Mesothelial cell of epicardium (in vitro differentiated cells): ENCODE measurements at regions not wholly inside any gene's neighbourhood (a gene's known extent, or its start where the extent isn't known, plus 50 kb on each side); places are given as distances from the start of the nearest gene placed in this dataset.

Source experiments
- DNase-seq, 2 experiments: peaks; one replicate each; pipeline ENCODE4 v3.0.0; 2021; ENCODE audit warnings: low spot score in 2 of 2; ENCODE audit not compliant: unreplicated experiment in 2 of 2
- H3K27ac Mint-ChIP-seq: 2 replicates; pipeline ENCODE4 v1.8.0; 2021; ENCODE audit warnings: mixed read lengths
- H3K27me3 Mint-ChIP-seq: 2 replicates; pipeline ENCODE4 v1.8.0; 2021; ENCODE audit warnings: low read depth, mixed read lengths
- H3K36me3 Mint-ChIP-seq: 2 replicates; pipeline ENCODE4 v1.8.0; 2021; ENCODE audit warnings: mixed read lengths
- H3K4me1 Mint-ChIP-seq: 2 replicates; pipeline ENCODE4 v1.8.0; 2021; ENCODE audit warnings: mixed read lengths
- H3K4me3 Mint-ChIP-seq: 2 replicates; pipeline ENCODE4 v1.8.0; 2021; ENCODE audit warnings: mild to moderate bottlenecking, moderate library complexity, mixed read lengths
- H3K9me3 Mint-ChIP-seq: 2 replicates; pipeline ENCODE4 v1.8.0; 2021; ENCODE audit warnings: mixed read lengths
- TF ChIP-seq, protein P1 (sequence below): fragments of 200-600 bp; sonication (generic); IDR thresholded peaks from one replicate; pipeline ENCODE4 v1.5.0; 2021; ENCODE audit warnings: antibody characterized with exemption; ENCODE audit not compliant: unreplicated experiment

DNA sequence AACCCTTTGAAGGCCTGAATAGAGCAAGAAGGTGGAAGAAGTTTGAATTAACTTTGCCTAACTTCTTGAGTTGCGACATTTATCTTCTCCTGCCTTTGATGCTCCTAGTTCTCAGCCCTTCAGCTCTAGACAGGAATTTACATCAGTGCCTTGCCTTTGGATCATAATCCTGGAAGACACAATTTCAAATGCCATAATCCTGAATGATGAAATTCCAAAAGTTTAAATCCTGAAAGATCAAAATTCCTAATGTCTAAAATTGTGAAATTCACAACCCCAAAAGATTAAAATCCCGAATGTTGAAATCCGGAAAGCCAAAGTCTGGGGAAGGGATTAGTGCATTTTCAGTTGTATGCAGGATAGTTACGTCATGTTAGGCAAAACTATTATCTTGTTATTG, 166.6 kb upstream of the PDZRN3 start:
- Mint-ChIP-seq H3K27ac (no peak overlapping the region), H3K9me3 (no peaks in the 10 kb centered on the region), H3K4me3 (no peak overlapping the region), H3K4me1 (peaks cover 19% of the 10 kb centered on the region), H3K36me3 (no peaks in the 10 kb centered on the region), H3K27me3 (no peaks in the 10 kb centered on the region)
- TF ChIP-seq, protein P1, sequence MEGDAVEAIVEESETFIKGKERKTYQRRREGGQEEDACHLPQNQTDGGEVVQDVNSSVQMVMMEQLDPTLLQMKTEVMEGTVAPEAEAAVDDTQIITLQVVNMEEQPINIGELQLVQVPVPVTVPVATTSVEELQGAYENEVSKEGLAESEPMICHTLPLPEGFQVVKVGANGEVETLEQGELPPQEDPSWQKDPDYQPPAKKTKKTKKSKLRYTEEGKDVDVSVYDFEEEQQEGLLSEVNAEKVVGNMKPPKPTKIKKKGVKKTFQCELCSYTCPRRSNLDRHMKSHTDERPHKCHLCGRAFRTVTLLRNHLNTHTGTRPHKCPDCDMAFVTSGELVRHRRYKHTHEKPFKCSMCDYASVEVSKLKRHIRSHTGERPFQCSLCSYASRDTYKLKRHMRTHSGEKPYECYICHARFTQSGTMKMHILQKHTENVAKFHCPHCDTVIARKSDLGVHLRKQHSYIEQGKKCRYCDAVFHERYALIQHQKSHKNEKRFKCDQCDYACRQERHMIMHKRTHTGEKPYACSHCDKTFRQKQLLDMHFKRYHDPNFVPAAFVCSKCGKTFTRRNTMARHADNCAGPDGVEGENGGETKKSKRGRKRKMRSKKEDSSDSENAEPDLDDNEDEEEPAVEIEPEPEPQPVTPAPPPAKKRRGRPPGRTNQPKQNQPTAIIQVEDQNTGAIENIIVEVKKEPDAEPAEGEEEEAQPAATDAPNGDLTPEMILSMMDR = no peak
- DNase-seq = no peak

DNA sequence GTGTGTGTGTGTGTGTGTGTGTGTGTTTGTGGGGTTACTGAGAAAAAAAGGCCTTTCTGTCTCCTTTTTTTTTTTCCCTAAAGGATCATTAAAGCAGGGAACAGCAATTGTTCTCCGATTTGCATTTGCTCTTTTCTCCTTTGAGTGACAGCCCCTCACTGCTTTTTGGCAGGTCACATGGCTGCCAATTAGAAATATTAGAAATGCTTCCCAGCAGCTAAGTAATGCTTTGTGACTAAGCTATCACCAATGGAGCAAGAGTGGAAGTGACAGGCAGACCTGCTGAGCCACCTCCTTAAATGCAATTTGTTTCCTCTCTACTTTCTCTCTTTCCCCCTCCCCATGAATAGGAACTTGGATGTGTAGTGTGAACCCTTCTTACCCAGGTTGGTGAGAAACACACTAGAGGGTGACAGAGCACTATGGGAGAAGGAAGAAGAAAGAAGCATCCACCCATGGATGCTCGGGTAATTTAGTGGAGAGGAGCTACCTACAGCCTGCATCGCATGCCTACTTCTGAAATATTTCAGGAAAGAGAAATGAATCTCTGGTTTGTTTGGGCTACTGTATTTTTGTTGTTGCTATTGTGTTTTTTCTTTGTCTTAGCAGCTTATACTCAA, 165.2 kb upstream of the PDZRN3 start:
- H3K27me3 Mint-ChIP-seq = no peaks in the 10 kb centered on the region
- H3K9me3 Mint-ChIP-seq = no peaks in the 10 kb centered on the region
- H3K36me3 Mint-ChIP-seq = no peaks in the 10 kb centered on the region
- TF ChIP-seq, protein P1 = no peak
- DNase-seq = no peak
- no peak overlapping the region for H3K4me3 Mint-ChIP-seq
- H3K4me1 Mint-ChIP-seq = peaks cover 20% of the 10 kb centered on the region
- H3K27ac Mint-ChIP-seq = no peak overlapping the region

DNA sequence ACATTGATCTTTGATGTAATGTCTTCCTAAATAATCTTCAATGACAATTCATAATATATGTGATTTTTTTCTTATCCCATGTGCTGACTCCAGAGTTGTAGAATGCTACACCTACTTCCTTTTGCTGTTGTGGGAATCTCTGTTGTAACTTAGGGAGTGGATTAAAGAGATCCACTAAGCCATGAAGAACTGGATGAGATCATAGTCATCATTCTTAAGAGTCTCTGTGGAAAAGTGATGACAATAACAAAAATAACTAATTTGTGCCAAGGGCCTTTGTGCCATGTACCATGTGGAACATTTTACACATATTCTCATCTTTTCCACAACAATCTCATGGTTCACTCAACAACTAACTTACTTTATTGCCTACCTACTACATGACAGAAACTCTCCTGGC, 162.9 kb upstream of the PDZRN3 start:
- Mint-ChIP-seq H3K9me3 (no peaks in the 10 kb centered on the region), H3K4me1 (peaks cover 19% of the 10 kb centered on the region), H3K27ac (no peak overlapping the region), H3K4me3 (no peak overlapping the region), H3K36me3 (no peaks in the 10 kb centered on the region), H3K27me3 (no peaks in the 10 kb centered on the region)
- no peak for DNase-seq
- TF ChIP-seq, protein P1 = no peak

DNA sequence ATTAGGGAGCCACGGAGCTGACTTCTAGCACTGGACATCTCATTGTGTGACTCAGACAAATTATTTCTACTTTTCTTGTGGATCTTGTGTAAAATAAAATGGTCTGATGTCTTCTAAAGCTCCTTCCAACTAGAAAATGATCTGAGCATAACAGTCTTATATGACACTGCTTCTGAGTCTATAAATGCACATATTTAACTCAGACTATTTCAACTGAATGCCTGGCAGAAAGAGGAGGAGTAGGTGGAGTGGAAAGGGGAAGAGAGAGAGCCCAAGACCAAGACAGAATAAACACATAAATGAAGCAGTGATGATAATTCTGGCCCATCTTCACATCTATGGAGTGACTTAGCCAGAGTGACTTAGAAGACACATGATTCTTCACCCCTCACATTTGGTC, 162.3 kb upstream of the PDZRN3 start:
- Mint-ChIP-seq H3K9me3 (no peaks in the 10 kb centered on the region), H3K36me3 (no peaks in the 10 kb centered on the region), H3K4me3 (no peak overlapping the region), H3K27ac (no peak overlapping the region), H3K4me1 (peaks cover 19% of the 10 kb centered on the region), H3K27me3 (no peaks in the 10 kb centered on the region)
- no peak for DNase-seq
- TF ChIP-seq, protein P1 = no peak

DNA sequence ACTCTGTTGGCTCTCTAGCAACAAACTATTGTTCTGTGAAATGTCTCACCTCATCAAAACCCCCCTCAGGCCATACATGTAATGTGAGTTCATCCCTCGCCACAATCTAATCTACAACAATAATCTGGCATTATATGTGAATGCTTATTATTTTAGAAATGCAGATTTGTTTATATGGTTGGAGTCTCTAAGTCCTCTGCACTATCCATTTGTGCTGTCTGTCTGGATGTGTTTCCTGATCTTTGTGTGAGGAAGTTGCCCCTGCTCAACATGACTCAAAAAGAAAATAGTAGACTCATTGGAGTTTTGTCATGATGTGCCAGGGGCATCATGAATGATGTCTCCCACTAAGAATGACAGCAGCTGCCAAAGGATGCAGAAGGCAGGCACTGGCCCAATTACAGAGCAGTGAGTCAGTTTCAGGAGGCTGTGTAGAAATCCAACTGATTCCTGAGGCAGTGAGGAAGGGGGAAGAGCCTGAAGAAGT, 161.6 kb upstream of the PDZRN3 start:
- H3K4me1 Mint-ChIP-seq = peaks cover 18% of the 10 kb centered on the region
- H3K36me3 Mint-ChIP-seq = no peaks in the 10 kb centered on the region
- no peak for DNase-seq
- H3K4me3 Mint-ChIP-seq = no peak overlapping the region
- no peaks in the 10 kb centered on the region for H3K27me3 Mint-ChIP-seq
- H3K27ac Mint-ChIP-seq = no peak overlapping the region
- H3K9me3 Mint-ChIP-seq = no peaks in the 10 kb centered on the region
- TF ChIP-seq, protein P1 = no peak
